GM12872 (cell line): ENCODE measurements at regions not wholly inside any gene's neighbourhood (a gene's known extent, or its start where the extent isn't known, plus 50 kb on each side); places are given as distances from the start of the nearest gene placed in this dataset.

Source experiments
- CTCF ChIP-seq: IDR thresholded peaks from 3 replicates; pipeline ENCODE4 v1.5.1; 2011; ENCODE audit warnings: low read depth, mild to moderate bottlenecking, low read length, moderate library complexity; ENCODE audit not compliant: insufficient read depth

- no peak for TF ChIP-seq CTCF
Observed at GRCh38 chr21:14058566-14058965, 152.2 kb downstream of the LIPI start.

- no peak for TF ChIP-seq CTCF
Observed at GRCh38 chr21:14057313-14057712, 153.4 kb downstream of the LIPI start.

GRCh38 chr21:14056771-14057191 is 154.0 kb downstream of the LIPI start:
- no peak for TF ChIP-seq CTCF

GRCh38 chr21:14054682-14055081 is 156.1 kb downstream of the LIPI start:
- TF ChIP-seq CTCF = no peak

- TF ChIP-seq CTCF = no peak
Observed at GRCh38 chr21:14050121-14050520, 160.6 kb downstream of the LIPI start.

- no peak for TF ChIP-seq CTCF
Observed at GRCh38 chr21:14046401-14046800, 164.4 kb downstream of the LIPI start.

GRCh38 chr21:14040386-14040785 is 170.4 kb downstream of the LIPI start:
- no peak for TF ChIP-seq CTCF
